Esophagus muscularis mucosa (tissue), 4 donors: ENCODE measurements at regions not wholly inside any gene's neighbourhood (a gene's known extent, or its start where the extent isn't known, plus 50 kb on each side); places are given as distances from the start of the nearest gene placed in this dataset.

Experiments
- CTCF ChIP-seq, 3 experiments: fragments of 200-600 bp in 2 of 3; fragments of 450-650 bp in 1 of 3; sonication (generic) in 2 of 3; IDR thresholded peaks; one replicate each; pipeline ENCODE4 v1.5.1; 2017 to 2019; ENCODE audit warnings: antibody characterized with exemption in 3 of 3, mild to moderate bottlenecking in 2 of 3, moderate library complexity in 1 of 3
- EP300 ChIP-seq: sonication (generic); formaldehyde crosslinking; IDR thresholded peaks from one replicate; pipeline ENCODE4 v1.6.1; 2017; ENCODE audit warnings: antibody characterized with exemption
- POLR2A ChIP-seq: fragments of 450-650 bp; IDR thresholded peaks from one replicate; pipeline ENCODE4 v1.6.1; 2017; ENCODE audit warnings: antibody characterized with exemption, moderate library complexity, mild to moderate bottlenecking, low read depth
- POLR2AphosphoS5 ChIP-seq, 2 donors: sonication (generic); formaldehyde crosslinking; IDR thresholded peaks; one replicate each; pipeline ENCODE4 v1.6.1; 2017; ENCODE audit warnings: antibody characterized with exemption in 2 of 2

- TF ChIP-seq POLR2AphosphoS5 (IDR thresholded peaks at IDR 0.05) (no peak), CTCF (IDR thresholded peaks at IDR 0.05) (no peak), POLR2A (no peak), EP300 (no peak)
These were observed 631.0 kb downstream of the MRPL39 start for GRCh38 chr21:24976238-24976637.
